ENCODE measurements at regions not wholly inside any gene's neighbourhood (a gene's known extent, or its start where the extent isn't known, plus 50 kb on each side); places are given as distances from the start of the nearest gene placed in this dataset.

- Mint-ChIP-seq H3K4me1 (peaks cover 27% of the 10 kb centered on the region), H3K27me3 (no peaks in the 10 kb centered on the region), H3K9me3 (ENCODE audit: insufficient read depth) (no peaks in the 10 kb centered on the region), H3K27ac (no peak overlapping the region), H3K4me3 (no peak overlapping the region)
- Histone ChIP-seq H3K27me3 (replicated peaks in 1 of 4; ENCODE audit: control extremely low read depth in 1 of 4, control insufficient read depth in 3 of 4, insufficient read depth in 4 of 4, low read length in 3 of 4) (no peaks in the 10 kb centered on the region), H3K79me2 (ENCODE audit: control insufficient read depth, insufficient read depth, low read length) (no peaks in the 10 kb centered on the region), H3K4me3 (ENCODE audit: control extremely low read depth in 1 of 5, extremely low read depth in 1 of 5, insufficient read depth in 1 of 5, low read depth in 2 of 5, low read length in 4 of 5) (no peak overlapping the region), H3K9ac (ENCODE audit: low read length) (no peak overlapping the region), H2AFZ (ENCODE audit: insufficient read depth, low read depth, low read length, poor library complexity, severe bottlenecking) (no peak overlapping the region), H3K36me3 (replicated peaks in 1 of 2; ENCODE audit: control extremely low read depth in 1 of 2, control insufficient read depth in 1 of 2, extremely low read depth in 1 of 2, insufficient read depth in 2 of 2, low read length in 1 of 2) (no peaks in the 10 kb centered on the region), H3K4me2 (replicated peaks; ENCODE audit: low read depth, low read length, poor library complexity, severe bottlenecking) (no peak overlapping the region), H3K27ac (ENCODE audit: low read length in 2 of 2) (no peak overlapping the region), H3K9me3 (ENCODE audit: control extremely low read depth in 1 of 3, control insufficient read depth in 2 of 3, insufficient read depth in 1 of 3, low read length in 2 of 3) (peaks cover 0 to 11% (median 6%) of the 10 kb centered on the region in 3 donors), H4K20me1 (ENCODE audit: control insufficient read depth, insufficient read depth, low read length, poor library complexity, severe bottlenecking) (no peaks in the 10 kb centered on the region), H3K4me1 (ENCODE audit: control insufficient read depth in 2 of 2, insufficient read depth in 2 of 2, low read length in 2 of 2) (peaks cover 19 to 20% of the 10 kb centered on the region in 2 donors)
- TF ChIP-seq CTCF (IDR thresholded peaks at IDR 0.05): no peak
- TF ChIP-seq EZH2 (IDR thresholded peaks at IDR 0.05; ENCODE audit: borderline replicate concordance, insufficient read depth, low read depth, low read length, poor library complexity, severe bottlenecking): no peak
- 100% methylated on average over 1 of the region's 2 CpGs for WGBS (ENCODE audit: insufficient coverage)
- DNase-seq (no peak), ATAC-seq (ENCODE audit: low read depth) (no peak)
- ChIA-PET POLR2A (no interaction called here), CTCF (no interaction called here)
- intact Hi-C loops (cut with micrococcal nuclease): no loop called here
Observed at GRCh38 chr3:177283983-177284382, 86.7 kb upstream of the TBL1XR1 start.

GRCh38 chr3:177284383-177284881 lies 87.2 kb upstream of the TBL1XR1 start:
- intact Hi-C loops (cut with micrococcal nuclease): no loop called here
- no peak overlapping the region for H3K4me3 Mint-ChIP-seq
- no peaks in the 10 kb centered on the region for H3K36me3 ChIP-seq (replicated peaks in 1 of 2; ENCODE audit: control extremely low read depth in 1 of 2, control insufficient read depth in 1 of 2, extremely low read depth in 1 of 2, insufficient read depth in 2 of 2, low read length in 1 of 2)
- H3K27ac ChIP-seq (ENCODE audit: low read length in 2 of 2): no peak overlapping the region
- ATAC-seq (ENCODE audit: low read depth) (no peak), DNase-seq (no peak)
- ChIA-PET POLR2A (no interaction called here), CTCF (no interaction called here)
- peaks cover 19 to 20% of the 10 kb centered on the region in 2 donors for H3K4me1 ChIP-seq (ENCODE audit: control insufficient read depth in 2 of 2, insufficient read depth in 2 of 2, low read length in 2 of 2)
- no peaks in the 10 kb centered on the region for H3K79me2 ChIP-seq (ENCODE audit: control insufficient read depth, insufficient read depth, low read length)
- no peak overlapping the region for H3K9ac ChIP-seq (ENCODE audit: low read length)
- TF ChIP-seq EZH2 (IDR thresholded peaks at IDR 0.05; ENCODE audit: borderline replicate concordance, insufficient read depth, low read depth, low read length, poor library complexity, severe bottlenecking) (no peak), CTCF (IDR thresholded peaks at IDR 0.05) (no peak)
- H3K4me1 Mint-ChIP-seq: peaks cover 24% of the 10 kb centered on the region
- H3K4me2 ChIP-seq (replicated peaks; ENCODE audit: low read depth, low read length, poor library complexity, severe bottlenecking): no peak overlapping the region
- no peaks in the 10 kb centered on the region for H4K20me1 ChIP-seq (ENCODE audit: control insufficient read depth, insufficient read depth, low read length, poor library complexity, severe bottlenecking)
- H3K27ac Mint-ChIP-seq: no peak overlapping the region
- no peak overlapping the region for H3K4me3 ChIP-seq (ENCODE audit: control extremely low read depth in 1 of 5, extremely low read depth in 1 of 5, insufficient read depth in 1 of 5, low read depth in 2 of 5, low read length in 4 of 5)
- H2AFZ ChIP-seq (ENCODE audit: insufficient read depth, low read depth, low read length, poor library complexity, severe bottlenecking): peak overlapping the region; percentile 38
- H3K9me3 Mint-ChIP-seq (ENCODE audit: insufficient read depth): no peaks in the 10 kb centered on the region
- no peaks in the 10 kb centered on the region for H3K27me3 Mint-ChIP-seq
- no peaks in the 10 kb centered on the region for H3K27me3 ChIP-seq (replicated peaks in 1 of 4; ENCODE audit: control extremely low read depth in 1 of 4, control insufficient read depth in 3 of 4, insufficient read depth in 4 of 4, low read length in 3 of 4)
- H3K9me3 ChIP-seq (ENCODE audit: control extremely low read depth in 1 of 3, control insufficient read depth in 2 of 3, insufficient read depth in 1 of 3, low read length in 2 of 3): peaks cover 0 to 11% (median 6%) of the 10 kb centered on the region in 3 donors
- WGBS (ENCODE audit: insufficient coverage): 80% methylated on average over 7 of the region's 8 CpGs
